ENCODE measurements at regions not wholly inside any gene's neighbourhood (a gene's known extent, or its start where the extent isn't known, plus 50 kb on each side); places are given as distances from the start of the nearest gene placed in this dataset.

GRCh38 chr6:23224540-23224939, 655.2 kb downstream of the HDGFL1 start:
- no peak for DNase-seq (ENCODE audit: low spot score)

- no peak for DNase-seq (ENCODE audit: low spot score)
These were observed 659.2 kb downstream of the HDGFL1 start for GRCh38 chr6:23228439-23229024.

GRCh38 chr6:23243854-23244253, 674.5 kb downstream of the HDGFL1 start:
- DNase-seq (ENCODE audit: low spot score) = no peak

- DNase-seq (ENCODE audit: low spot score) = no peak
These were observed 674.9 kb downstream of the HDGFL1 start for GRCh38 chr6:23244300-23244699.

- DNase-seq (ENCODE audit: low spot score) = no peak
These were observed 676.2 kb downstream of the HDGFL1 start for GRCh38 chr6:23245572-23245971.

- DNase-seq (ENCODE audit: low spot score) = no peak
These were observed 677.5 kb downstream of the HDGFL1 start for GRCh38 chr6:23246896-23247295.

GRCh38 chr6:23250556-23250955, 681.2 kb downstream of the HDGFL1 start:
- no peak for DNase-seq (ENCODE audit: low spot score)

GRCh38 chr6:23262864-23263263, 693.5 kb downstream of the HDGFL1 start:
- DNase-seq (ENCODE audit: low spot score) = no peak

GRCh38 chr6:23265270-23265669, 695.9 kb downstream of the HDGFL1 start:
- no peak for DNase-seq (ENCODE audit: low spot score)

GRCh38 chr6:23266536-23266935, 697.2 kb downstream of the HDGFL1 start:
- no peak for DNase-seq (ENCODE audit: low spot score)

GRCh38 chr6:23267651-23268050, 698.3 kb downstream of the HDGFL1 start:
- no peak for DNase-seq (ENCODE audit: low spot score)

- no peak for DNase-seq (ENCODE audit: low spot score)
These were observed 699.0 kb downstream of the HDGFL1 start for GRCh38 chr6:23268348-23268747.

GRCh38 chr6:23269436-23269835, 700.1 kb downstream of the HDGFL1 start:
- no peak for DNase-seq (ENCODE audit: low spot score)

GRCh38 chr6:23272536-23272935, 703.2 kb downstream of the HDGFL1 start:
- no peak for DNase-seq (ENCODE audit: low spot score)

- DNase-seq (ENCODE audit: low spot score) = no peak
These were observed 708.3 kb downstream of the HDGFL1 start for GRCh38 chr6:23277521-23278179.

- DNase-seq (ENCODE audit: low spot score) = no peak
These were observed 708.8 kb downstream of the HDGFL1 start for GRCh38 chr6:23278180-23278532.

- DNase-seq (ENCODE audit: low spot score) = no peak
These were observed 711.1 kb downstream of the HDGFL1 start for GRCh38 chr6:23280437-23280836.

- DNase-seq (ENCODE audit: low spot score) = no peak
These were observed 713.1 kb downstream of the HDGFL1 start for GRCh38 chr6:23282252-23283021.

- no peak for DNase-seq (ENCODE audit: low spot score)
These were observed 724.3 kb downstream of the HDGFL1 start for GRCh38 chr6:23293653-23294052.

GRCh38 chr6:23301556-23301955, 732.2 kb downstream of the HDGFL1 start:
- DNase-seq (ENCODE audit: low spot score) = no peak

GRCh38 chr6:23302514-23302913, 733.1 kb downstream of the HDGFL1 start:
- DNase-seq (ENCODE audit: low spot score) = no peak

- no peak for DNase-seq (ENCODE audit: low spot score)
These were observed 736.1 kb downstream of the HDGFL1 start for GRCh38 chr6:23305325-23305943.

Measured in LoVo (cell line).